ENCODE measurements at regions not wholly inside any gene's neighbourhood (a gene's known extent, or its start where the extent isn't known, plus 50 kb on each side); places are given as distances from the start of the nearest gene placed in this dataset.

- no peak for TF ChIP-seq CREB5 (CRISPR knock-in tag; IDR thresholded peaks at IDR 0.05; ENCODE audit: low read depth)
- TF ChIP-seq ZFP30 (CRISPR knock-in tag; IDR thresholded peaks at IDR 0.05), result no peak
- TF ChIP-seq PATZ1 (CRISPR knock-in tag; IDR thresholded peaks at IDR 0.05; ENCODE audit: borderline replicate concordance), result no peak
- no peak for TF ChIP-seq TSHZ2 (CRISPR knock-in tag; IDR thresholded peaks at IDR 0.05)
- no peak for TF ChIP-seq ZFP3 (CRISPR knock-in tag; IDR thresholded peaks at IDR 0.05)
- TF ChIP-seq RARB (CRISPR knock-in tag; IDR thresholded peaks at IDR 0.05), result no peak
- no peak for TF ChIP-seq ARNTL (CRISPR knock-in tag; IDR thresholded peaks at IDR 0.05; ENCODE audit: borderline replicate concordance, low read depth)
- no peak for TF ChIP-seq ZNF70 (CRISPR knock-in tag; IDR thresholded peaks at IDR 0.05)
- no peak for TF ChIP-seq PPARA (CRISPR knock-in tag; IDR thresholded peaks at IDR 0.05; ENCODE audit: borderline replicate concordance)
These were observed 698.1 kb upstream of the CDH2 start for GRCh38 chr18:28875059-28875458.

Data from SK-N-SH treated with all-trans-retinoic acid at 6 μM for 48 hours (cell line).